ENCODE measurements at regions not wholly inside any gene's neighbourhood (a gene's known extent, or its start where the extent isn't known, plus 50 kb on each side); places are given as distances from the start of the nearest gene placed in this dataset.
"Not testable (repeated sequence)": the region's sequence is repeated elsewhere in the genome, so short reads cannot be mapped to it uniquely, and the experiment has no call there.

DNA sequence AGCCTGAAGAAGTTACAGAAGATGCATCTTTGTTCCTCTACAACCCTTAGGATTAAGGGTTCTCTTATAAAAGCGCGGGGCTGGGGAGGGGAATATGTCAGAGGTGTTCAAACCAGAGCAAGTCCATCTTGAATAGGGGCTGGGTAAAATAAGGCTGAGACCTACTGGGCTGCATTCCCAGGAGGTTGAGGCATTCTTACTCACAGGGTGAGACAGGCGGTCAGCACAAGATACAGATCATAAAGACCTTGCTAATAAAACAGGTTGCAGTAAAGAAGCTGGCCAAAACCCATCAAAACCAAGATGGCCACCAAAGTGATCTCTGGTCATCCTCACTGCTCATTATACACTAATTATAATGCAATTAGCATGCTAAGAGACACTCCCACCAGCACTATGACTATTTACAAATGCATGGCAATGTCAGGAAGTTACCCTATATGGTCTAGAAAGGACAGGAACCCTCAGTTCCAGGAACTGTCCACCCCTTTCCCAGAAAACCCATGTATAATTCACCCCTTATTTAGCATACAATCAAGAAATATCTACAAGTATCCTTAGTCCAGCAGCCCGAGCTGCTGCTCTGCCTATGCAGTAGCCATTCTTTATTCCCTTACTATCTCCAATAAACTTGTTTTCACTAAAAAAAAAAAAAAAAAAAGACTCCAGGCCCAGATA lies 108.1 kb upstream of the FOXN3 start:
- no peak for DNase-seq (ENCODE audit: low spot score)

DNA sequence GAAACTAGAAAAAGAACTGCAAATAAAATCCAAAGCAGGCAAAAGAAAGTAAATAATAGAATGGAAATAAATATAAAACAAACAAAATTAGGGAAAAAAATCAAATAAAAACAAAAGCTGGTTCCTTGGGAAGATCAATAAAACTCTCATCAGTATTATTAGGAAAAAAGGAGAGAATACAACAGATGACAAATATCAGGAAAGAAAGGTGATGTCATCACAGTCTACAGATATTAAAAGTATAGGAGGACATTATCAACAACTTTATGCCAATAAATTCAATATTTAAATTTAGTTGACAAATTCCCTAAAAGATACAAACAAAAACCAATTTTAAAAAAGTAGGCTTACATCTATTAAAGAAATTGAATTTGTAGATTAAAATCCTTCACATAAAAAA lies 107.4 kb upstream of the FOXN3 start:
- no peak for DNase-seq (ENCODE audit: low spot score)

DNA sequence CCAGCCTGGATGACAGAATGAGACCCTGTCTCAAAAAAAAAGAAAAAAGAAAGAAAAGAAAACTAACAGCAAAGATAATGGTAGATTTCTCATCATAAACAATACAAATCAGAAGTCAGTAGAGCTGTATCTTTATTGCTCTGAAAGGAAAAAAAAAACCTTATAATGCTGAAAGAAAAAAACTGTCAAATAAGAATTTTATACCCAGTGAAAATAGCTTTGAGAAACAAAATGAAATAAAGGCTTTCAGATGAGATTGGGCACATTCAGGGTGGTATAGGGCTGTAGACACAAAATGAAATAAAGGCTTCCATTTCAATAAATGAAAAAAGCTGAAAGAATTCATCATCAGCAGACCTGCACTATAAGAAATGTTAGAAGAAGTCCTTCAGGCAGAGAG lies 105.0 kb upstream of the FOXN3 start:
- no peak for DNase-seq (ENCODE audit: low spot score)

DNA sequence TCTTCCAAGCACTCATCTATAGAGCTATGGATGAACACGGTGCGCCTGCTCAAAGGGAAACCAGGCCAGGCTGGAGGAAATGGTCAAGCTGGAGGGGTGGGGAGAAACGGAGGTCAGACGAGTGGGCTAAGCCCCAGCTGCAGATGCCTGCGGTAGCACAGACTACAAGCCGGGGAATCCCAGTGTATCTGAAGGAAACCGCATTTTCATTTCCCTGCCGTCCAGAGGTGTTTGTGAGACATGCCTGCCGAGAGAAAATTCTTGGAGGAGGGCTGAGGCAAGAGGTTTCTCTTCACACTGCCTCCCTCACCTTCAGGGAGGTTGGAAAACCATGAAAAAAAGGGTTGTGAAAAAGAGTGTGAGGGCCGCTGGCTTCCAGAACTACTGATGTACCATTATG lies 102.0 kb upstream of the FOXN3 start:
- DNase-seq (ENCODE audit: low spot score), result no peak

DNA sequence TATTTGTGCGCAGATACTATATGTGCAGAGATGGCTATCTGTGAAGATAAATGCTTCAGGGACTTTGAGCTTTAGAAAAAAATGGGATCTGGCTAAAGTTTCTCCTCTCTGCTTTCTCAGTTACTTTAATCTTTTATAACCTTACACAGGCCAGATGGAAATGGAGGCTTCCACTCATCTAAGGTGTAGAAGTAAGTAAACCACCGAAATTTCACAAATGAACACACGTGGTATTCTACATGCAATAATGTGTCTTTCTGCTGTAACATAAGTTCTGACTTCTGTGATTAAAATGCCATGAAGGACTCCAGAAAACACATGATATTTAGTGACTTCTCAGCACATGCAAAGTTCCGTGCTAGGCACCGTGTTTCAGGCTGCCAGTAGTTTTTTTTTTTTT lies 99.1 kb upstream of the FOXN3 start:
- DNase-seq (ENCODE audit: low spot score), result no peak

DNA sequence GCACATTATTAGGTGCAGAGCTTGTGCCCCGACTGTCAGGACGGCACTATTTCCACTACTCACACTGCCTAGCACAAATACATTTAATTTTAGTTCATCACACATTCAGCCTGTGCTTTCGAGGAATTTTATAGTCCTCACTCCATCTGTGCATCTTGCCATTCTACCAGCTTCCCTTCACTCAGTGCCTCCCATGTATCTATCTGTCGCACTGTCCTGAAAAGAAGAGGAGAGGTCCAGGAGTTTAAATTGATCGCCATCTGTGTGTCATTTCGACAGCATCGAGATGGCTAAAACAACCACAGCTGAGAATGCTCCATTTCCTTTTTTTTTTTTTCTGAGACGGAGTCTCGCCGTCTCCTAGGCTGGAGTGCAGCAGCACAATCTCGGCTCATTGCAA lies 97.6 kb upstream of the FOXN3 start:
- DNase-seq (ENCODE audit: low spot score), result no peak

DNA sequence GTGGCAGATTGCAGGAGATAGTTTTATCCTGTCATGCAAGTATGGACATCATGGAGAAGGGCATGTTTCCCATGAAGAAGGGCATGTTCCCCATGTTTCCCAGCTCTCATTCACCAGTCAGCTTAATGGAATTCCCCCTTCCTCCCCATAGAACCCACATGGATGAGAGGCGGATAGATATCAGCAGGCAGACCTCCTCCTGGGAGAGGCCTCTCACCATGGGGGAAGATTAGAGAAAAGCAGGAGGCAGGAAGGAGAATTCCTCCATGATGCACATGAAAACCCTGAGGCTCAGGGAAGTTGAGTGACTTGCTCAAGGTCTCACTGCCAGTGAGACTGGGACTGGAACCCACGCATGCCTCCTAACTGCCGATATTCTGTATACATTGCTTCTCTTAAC lies 92.9 kb upstream of the FOXN3 start:
- DNase-seq (ENCODE audit: low spot score), result no peak

DNA sequence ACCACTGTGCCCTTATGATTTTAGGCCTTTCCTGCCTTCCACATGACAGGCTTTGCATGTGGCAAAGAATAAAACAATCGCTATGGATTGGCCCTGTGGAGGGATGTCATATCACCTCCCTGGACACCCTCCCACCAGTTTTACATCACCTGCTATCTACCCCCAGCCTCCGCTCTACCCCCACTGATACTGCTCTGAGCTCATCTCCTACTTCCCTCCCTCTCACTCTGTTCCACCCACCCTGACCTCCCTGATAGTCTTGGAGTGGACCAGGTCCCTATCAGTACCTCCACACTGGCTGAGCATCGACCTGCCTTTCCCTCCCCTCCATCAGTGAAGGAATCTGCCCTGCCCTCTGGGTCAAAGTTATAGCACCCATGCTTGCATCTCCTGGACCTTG lies 91.8 kb upstream of the FOXN3 start:
- DNase-seq (ENCODE audit: low spot score), result no peak

DNA sequence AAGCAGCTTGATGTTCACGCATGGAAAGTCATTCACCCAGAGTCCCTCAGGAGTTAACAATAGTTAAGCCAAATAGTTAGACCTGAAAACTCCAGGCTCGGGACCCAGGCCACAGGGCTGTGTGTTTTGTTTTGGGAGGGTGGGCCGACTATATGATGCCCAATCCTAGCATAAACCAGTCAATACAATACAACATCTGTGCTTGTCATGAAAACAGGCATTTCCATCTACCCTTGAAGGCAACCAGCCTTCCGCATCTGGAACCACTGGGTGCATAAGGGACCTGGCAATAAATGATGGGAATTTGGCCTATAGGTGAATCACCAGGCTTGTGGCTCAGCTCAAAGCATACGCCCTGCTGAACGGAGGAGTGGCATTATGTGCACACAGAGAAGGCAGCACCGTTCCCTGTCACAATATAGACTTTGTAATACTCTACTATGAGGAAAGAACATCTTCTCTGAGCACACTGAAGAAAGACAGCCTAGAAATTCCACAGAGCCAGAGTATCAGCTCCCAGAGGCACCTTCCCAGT lies 91.0 kb upstream of the FOXN3 start:
- no peak for DNase-seq (ENCODE audit: low spot score)

DNA sequence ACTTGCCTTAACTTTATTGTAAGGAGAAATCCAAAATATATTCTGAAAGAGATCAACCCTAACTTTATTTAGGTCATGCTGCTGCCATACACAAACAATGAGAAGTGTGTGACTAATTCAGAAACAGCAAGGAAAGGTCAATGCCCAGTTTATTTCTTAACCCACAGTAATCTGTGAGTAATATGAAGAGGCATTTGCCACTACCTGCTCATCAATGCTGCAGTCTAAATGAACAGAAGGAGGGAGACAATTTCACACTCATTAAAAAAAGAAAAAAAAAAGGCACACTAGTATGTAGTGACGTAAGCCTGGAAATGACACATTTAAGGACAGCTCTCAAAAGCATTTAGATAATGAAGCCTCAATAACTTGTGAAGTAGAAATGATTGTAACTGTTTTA lies 90.5 kb upstream of the FOXN3 start:
- DNase-seq (ENCODE audit: low spot score), result no peak

DNA sequence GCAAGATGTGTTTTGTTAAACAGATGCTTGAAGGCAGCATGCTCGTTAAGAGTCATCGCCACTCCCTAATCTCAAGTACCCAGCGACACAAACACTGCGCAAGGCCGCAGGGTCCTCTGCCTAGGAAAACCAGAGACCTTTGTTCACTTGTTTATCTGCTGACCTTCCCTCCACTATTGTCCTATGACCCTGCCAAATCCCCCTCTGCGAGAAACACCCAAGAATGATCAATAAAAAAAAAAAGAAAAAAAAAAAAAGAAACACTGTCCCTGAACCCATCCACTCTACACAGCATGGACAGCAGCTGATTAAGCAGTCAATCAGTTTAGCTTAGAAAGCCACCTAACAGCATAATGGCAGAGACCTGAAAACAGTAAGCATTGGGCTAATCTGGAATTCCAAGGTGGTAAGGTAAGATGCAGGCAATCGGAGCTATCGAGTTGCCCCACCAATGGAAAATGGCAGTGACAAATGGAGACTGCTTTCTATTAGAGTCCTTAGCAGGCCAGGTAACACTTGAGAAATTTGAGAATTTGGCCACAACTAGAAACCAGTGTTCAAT lies 89.9 kb upstream of the FOXN3 start:
- DNase-seq (ENCODE audit: low spot score), result not testable (repeated sequence)

DNA sequence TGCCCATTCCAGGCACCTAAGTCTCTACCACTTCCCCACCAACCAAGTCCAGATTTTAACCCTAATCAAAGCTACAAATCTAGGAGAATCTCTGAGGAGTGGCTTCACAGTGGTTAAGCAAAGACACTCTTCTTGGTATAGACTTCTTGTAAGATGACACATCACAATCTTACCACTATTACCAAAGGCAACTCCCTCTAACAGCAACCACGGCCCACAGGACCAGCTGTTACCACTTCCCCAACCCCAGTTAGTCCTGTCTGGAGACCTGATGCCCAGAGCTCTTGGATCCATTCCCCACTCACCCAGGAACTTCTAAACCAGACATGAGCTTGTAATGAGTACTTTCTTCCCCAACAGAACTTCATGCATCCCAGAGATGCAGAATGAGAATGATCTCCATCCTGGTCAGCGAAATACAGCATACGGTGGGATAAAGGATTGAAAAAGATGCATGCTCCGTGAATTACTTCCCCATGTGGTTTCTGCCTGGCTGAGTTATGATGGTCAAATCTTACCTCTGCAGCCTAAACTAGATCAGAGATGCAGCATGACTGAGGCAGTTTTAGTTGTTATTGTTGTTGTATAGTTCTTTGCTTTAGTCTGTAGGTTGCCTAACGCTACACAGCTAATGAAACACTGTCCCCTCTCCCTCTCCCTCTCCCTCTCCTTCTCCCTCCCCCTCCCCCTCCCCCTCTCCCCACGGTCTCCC lies 87.7 kb upstream of the FOXN3 start:
- no peak for DNase-seq (ENCODE audit: low spot score)

DNA sequence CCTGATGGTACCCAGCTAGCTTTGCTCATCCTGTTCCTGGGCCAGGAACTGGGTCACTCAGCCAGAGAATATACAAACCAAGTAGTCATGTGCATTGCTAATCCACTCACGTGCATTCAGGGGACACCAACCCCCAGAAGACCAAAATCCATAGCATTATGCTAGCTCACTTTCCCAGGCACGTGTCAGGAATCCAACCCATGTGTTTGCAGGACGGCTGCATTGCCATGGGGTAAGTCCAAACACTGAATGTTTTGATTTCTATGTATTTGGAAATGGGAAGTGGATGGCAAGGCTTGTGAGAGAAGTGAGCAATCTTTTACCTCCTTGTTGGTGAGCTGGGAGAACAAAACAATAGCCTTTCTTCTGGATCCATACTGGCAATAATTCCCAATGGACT lies 87.1 kb upstream of the FOXN3 start:
- no peak for DNase-seq (ENCODE audit: low spot score)

DNA sequence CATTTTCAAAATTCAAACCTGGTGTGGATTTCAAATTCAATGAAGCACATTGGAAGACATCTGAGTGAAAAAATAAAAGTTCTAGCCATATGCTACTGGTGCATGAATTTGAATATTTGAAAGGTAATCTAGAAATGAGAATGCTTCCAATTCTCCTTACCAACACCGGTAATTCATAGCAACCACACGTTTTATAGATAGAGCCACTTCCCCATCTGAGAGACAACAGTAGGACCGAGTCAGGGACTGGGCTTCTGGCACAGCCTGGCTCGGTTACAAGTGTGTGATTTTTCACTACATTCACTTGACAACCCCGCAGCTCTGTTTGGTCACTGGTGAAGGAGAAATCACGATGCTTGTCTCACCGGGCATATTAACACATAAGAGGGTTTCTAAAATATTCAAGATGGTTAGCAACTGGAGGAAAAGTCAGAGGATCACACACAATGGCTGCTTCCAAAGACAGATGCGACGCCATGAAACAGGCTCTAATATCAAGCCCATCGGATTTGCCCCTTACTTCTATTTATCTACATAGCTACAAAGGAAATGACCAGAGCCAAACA lies 86.5 kb upstream of the FOXN3 start:
- DNase-seq (ENCODE audit: low spot score), result no peak

DNA sequence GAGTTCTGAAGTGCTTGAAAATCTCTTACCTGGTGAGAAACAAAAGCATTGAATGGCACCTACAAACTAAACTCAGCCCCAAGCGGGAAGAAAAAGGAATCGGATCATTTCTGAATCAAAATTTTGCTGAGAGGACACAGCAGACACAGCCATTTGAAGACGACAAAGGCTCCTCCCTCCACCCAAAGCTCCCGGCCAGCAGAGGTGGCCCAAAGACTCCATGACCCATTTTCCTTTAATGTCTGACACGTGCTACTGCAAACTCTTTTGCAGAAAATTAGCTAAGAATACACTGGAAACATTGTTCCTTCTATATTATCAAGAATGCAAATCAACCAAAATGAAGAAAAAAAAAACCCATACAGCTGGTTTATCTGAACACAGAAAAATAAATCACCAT lies 85.9 kb upstream of the FOXN3 start:
- no peak for DNase-seq (ENCODE audit: low spot score)

DNA sequence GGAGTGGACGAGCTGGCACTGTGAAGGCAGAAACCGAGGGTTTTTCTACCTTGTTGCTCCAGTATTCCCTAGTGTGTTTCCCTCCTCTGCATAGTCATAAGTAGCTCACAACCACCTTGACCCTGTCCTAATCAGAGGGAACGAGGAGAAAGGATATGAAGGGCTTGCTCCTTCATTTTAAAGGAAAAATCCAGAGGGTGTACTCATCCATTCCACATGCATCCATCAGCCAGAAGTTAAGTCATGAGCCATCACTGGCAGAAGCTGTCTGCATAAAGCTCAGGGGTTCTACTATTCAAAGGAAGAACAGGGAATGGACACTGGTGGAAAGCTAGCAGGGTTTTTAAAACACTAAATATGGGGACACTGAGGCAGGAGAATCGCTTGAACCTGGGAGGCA lies 84.3 kb upstream of the FOXN3 start:
- no peak for DNase-seq (ENCODE audit: low spot score)

DNA sequence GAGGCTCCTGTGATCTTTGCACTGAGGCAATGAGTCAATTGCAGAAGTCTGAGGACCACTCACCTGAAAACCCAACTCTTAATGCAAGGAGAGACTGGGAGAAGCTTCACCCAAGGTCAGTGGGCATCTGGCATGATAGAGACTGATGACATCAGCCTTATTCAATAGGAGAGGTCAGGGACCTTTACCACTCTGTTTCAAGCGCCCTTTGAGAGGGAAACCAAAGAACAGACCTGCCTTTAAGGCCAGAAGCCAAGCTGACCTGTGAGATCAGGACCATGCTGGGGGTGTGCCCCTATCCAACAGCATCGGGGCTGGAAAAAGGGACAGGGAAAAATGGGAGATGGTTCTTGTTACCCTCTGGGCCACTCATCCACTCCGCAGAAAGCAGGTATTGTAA lies 83.3 kb upstream of the FOXN3 start:
- no peak for DNase-seq (ENCODE audit: low spot score)

DNA sequence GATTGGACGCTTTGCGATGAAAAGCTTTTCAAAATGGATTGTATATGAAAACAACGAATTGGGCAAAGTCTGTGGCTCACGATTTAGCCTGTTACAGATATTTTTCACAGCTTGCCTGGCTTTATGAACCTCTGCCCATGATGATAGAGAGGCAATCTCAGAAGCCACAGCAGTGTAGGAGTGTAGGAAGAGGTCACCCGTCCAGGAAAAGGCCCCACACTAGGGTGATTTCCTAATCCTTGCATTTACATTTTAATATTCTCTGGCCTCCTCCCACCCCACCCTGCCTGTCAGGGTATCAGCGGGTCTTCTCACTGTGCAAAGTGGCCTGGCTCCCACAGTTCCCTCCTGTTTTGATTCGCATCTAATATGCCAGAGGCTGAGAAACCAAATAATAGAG lies 81.8 kb upstream of the FOXN3 start:
- no peak for DNase-seq (ENCODE audit: low spot score)

DNA sequence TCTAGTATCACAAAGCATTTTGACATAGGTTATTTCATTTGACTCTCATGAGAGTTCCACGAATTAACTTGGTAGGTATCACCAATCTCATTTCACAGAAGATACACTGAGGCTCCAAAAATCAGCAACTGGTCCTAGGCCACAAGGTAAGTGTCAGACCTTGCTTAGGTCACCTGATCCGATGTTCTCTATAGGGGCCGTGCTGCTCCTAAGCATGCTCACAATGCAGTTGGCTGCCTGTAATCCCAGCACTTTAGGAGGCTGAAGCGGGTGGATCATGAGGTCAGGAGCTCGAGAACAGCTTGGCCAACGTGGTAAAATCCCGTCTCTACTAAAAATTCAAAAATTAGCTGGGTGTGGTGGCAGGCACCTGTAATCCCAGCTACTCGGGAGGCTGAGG lies 78.7 kb upstream of the FOXN3 start:
- no peak for DNase-seq (ENCODE audit: low spot score)

DNA sequence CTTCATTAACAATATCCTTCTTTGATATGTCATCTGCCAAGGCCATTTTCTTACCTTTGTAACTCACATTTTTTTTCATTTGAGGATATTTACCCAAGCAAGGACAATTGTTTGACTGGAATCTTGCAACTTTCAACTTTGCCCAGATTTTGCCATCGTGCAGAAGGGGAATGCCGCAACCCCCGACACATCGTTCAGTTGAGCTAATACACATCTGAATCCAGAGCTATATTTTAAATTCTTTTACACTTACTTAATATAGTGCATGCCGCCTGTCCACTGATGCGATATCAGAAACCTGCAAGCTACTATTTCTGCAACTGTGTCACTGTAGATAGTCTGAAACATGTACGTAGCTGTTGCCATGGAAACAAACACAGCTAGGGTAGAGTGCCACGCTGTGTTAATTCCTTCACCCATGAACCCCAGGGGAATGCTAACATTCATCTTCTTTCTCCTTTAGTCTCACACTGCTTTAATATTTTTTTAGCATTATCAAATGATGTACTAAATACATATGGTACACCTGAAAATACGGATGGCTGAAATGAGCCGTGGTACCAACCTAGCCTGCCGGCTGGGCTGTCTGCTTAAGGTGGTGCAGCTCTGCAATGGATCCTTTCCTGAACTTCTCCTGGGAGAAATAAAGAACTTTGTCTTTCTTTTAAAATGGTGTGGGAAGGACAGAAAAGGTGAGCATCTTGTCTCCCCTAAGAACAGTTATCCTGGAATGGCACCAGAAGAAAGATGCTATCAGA lies 77.0 kb upstream of the FOXN3 start:
- no peak for DNase-seq (ENCODE audit: low spot score)

DNA sequence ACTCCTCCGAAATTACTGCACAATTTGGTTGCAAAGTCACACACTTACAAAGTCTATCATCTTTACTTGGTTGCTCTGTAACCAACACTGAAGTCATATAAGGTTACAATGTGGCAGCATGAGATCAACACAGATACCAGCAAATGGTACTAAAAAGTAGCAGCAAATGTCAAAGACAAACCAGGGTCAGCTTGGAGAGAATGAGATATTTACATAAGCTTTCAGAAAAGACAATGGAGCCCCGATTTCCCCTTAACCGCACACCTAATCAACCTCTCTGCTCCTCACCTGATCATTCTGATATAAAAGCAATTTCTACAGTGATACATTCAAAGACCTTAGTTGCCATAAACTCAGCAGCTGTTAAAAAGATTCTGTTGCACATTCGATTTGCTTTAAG lies 76.4 kb upstream of the FOXN3 start:
- no peak for DNase-seq (ENCODE audit: low spot score)

DNA sequence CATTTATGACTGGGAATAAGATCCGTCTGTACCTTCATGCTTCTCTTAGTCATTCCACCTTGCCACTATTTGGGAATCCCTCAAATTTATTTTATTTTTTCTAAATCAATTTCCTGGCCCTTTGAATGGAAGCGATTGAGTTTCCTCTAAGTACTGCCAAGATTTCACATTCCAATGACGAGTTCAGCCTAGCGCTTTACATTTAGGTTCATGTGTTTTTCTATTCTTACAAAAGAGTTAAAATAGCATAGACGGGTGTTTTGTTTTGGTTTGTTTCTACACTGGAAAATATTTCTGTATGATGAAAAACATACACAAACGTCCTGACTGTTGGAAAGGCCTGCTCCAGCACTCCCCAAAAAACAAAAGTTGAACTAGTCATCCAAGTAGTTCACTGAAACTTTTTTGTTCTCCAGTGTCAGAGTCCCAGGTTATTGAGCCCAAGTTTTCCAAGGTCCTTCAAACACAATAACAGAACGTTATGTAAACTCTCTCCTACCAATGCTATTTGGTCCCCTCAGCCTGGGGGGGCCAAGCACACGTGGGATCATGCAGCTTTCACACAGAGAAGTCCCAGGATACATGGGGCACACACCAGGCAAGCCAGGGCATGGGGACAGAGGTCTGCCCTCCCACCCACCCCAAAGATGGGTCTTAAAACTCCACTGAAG lies 74.8 kb upstream of the FOXN3 start:
- DNase-seq (ENCODE audit: low spot score), result no peak

Data from iPS-NIHi11 (cell line).